HG02970 (cell line): ENCODE measurements at regions not wholly inside any gene's neighbourhood (a gene's known extent, or its start where the extent isn't known, plus 50 kb on each side); places are given as distances from the start of the nearest gene placed in this dataset.
"Not testable (repeated sequence)": the region's sequence is repeated elsewhere in the genome, so short reads cannot be mapped to it uniquely, and the experiment has no call there.

Source experiments
- ATAC-seq: cut with Tn5 transposase; IDR thresholded peaks from one replicate; pipeline ENCODE4 v1.9.1; 2021; ENCODE audit warnings: mild to moderate bottlenecking, moderate library complexity, moderate number of reproducible peaks; ENCODE audit not compliant: unreplicated experiment, low FRiP score

GRCh38 chr6:21907291-21907690 is 313.7 kb downstream of the SOX4 start:
- no peak for ATAC-seq

GRCh38 chr6:21908161-21908848 is 314.8 kb downstream of the SOX4 start:
- no peak for ATAC-seq

GRCh38 chr6:21909321-21909720 is 315.8 kb downstream of the SOX4 start:
- ATAC-seq, result no peak

GRCh38 chr6:21911208-21911607 is 317.7 kb downstream of the SOX4 start:
- no peak for ATAC-seq

GRCh38 chr6:21912151-21912832 is 318.7 kb downstream of the SOX4 start:
- ATAC-seq, result no peak

GRCh38 chr6:21914121-21914973 is 320.8 kb downstream of the SOX4 start:
- no peak for ATAC-seq

GRCh38 chr6:21915707-21916260 is 322.2 kb downstream of the SOX4 start:
- no peak for ATAC-seq

- ATAC-seq, result no peak
Observed at GRCh38 chr6:21918041-21918440, 324.5 kb downstream of the SOX4 start.

GRCh38 chr6:21918666-21919065 is 325.1 kb downstream of the SOX4 start:
- ATAC-seq, result no peak

GRCh38 chr6:21922086-21922485 is 328.5 kb downstream of the SOX4 start:
- no peak for ATAC-seq

GRCh38 chr6:21924002-21924401 is 330.5 kb downstream of the SOX4 start:
- ATAC-seq, result no peak

GRCh38 chr6:21928827-21929226 is 335.3 kb downstream of the SOX4 start:
- no peak for ATAC-seq

GRCh38 chr6:21931641-21932335 is 338.2 kb downstream of the SOX4 start:
- no peak for ATAC-seq

- ATAC-seq, result no peak
Observed at GRCh38 chr6:21933351-21933750, 339.8 kb downstream of the SOX4 start.

- ATAC-seq, result no peak
Observed at GRCh38 chr6:21935142-21935541, 341.6 kb downstream of the SOX4 start.

- ATAC-seq, result no peak
Observed at GRCh38 chr6:21935561-21936028, 342.0 kb downstream of the SOX4 start.

- no peak for ATAC-seq
Observed at GRCh38 chr6:21937466-21937865, 343.9 kb downstream of the SOX4 start.

- ATAC-seq, result not testable (repeated sequence)
Observed at GRCh38 chr6:21939066-21939465, 345.5 kb downstream of the SOX4 start.

- no peak for ATAC-seq
Observed at GRCh38 chr6:21941926-21942325, 348.4 kb downstream of the SOX4 start.

GRCh38 chr6:21942897-21943296 is 349.3 kb downstream of the SOX4 start:
- ATAC-seq, result no peak
